Right lung (tissue), 2 donors: ENCODE measurements at regions not wholly inside any gene's neighbourhood (a gene's known extent, or its start where the extent isn't known, plus 50 kb on each side); places are given as distances from the start of the nearest gene placed in this dataset.
"Not testable (repeated sequence)": the region's sequence is repeated elsewhere in the genome, so short reads cannot be mapped to it uniquely, and the experiment has no call there.

Experiments used
- DNase-seq, 2 donors: peaks; one replicate each; pipeline ENCODE4 v3.0.0-alpha.2; 2013

GRCh38 chr2:215746226-215746886, 267.0 kb downstream of the MREG start:
- no peak for DNase-seq

- DNase-seq: no peak
Observed at GRCh38 chr2:215745331-215745730, 268.0 kb downstream of the MREG start.

DNA sequence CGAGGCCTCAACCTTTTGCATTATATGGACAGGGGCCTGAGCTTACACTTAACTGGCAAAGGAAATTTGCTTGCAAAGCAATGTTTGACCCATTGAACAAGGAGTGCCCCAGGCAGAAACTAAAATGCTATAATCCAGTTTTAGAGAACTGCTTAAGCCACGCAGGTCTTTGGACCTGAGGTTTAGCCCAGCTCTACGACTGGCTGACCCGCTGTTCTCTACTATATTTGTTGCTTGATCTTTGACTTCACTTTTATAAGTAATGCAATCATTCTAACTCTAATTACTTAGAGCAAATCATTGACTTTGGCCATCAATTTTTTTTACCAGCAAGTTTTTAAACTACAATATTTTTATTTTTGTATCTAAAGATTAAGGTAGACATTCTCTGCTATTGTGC, 268.8 kb downstream of the MREG start:
- no peak for DNase-seq

GRCh38 chr2:215743066-215743465, 270.3 kb downstream of the MREG start:
- no peak for DNase-seq

- DNase-seq: no peak
Observed at GRCh38 chr2:215742021-215742420, 271.3 kb downstream of the MREG start.

- DNase-seq: no peak
Observed at GRCh38 chr2:215740071-215740470, 273.3 kb downstream of the MREG start.

GRCh38 chr2:215738351-215738750, 275.0 kb downstream of the MREG start:
- no peak for DNase-seq

- no peak for DNase-seq
Observed at GRCh38 chr2:215737477-215737876, 275.9 kb downstream of the MREG start.

GRCh38 chr2:215736653-215737290, 276.6 kb downstream of the MREG start:
- DNase-seq: peak in 1 of 2 donors; percentile 36

- no peak for DNase-seq
Observed at GRCh38 chr2:215731108-215731658, 282.2 kb downstream of the MREG start.

DNA sequence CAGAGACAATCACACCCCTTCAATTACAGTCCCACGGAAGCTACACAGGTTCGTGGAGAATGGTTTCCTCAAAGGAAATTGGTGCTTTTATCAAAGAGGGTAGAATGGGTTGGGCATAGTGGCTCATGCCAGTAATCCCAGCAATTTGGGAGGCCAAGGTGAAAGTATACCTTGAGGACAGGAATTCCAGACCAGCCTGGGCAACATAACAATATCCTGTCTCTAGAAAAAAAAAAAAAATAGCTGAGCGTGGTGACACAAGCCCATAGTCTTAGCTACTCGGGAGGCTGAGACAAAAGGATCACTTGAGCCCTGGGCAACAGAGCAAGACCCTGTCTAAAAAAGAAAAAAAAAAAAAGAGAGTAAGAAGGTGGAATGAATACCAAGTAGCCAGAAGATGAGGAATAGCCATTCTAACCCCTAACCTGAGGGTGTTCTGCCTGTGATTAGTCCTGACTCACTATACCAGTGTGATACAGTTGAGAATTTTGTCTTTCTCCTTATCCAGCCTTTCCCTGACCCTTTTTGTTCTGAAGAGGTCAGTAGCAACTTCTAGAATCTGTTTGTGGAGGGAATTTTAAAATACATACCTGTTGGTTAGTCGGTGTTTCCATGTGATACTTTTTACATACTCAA, 283.2 kb downstream of the MREG start:
- DNase-seq: no peak

- DNase-seq: no peak
Observed at GRCh38 chr2:215728504-215729065, 284.8 kb downstream of the MREG start.

DNA sequence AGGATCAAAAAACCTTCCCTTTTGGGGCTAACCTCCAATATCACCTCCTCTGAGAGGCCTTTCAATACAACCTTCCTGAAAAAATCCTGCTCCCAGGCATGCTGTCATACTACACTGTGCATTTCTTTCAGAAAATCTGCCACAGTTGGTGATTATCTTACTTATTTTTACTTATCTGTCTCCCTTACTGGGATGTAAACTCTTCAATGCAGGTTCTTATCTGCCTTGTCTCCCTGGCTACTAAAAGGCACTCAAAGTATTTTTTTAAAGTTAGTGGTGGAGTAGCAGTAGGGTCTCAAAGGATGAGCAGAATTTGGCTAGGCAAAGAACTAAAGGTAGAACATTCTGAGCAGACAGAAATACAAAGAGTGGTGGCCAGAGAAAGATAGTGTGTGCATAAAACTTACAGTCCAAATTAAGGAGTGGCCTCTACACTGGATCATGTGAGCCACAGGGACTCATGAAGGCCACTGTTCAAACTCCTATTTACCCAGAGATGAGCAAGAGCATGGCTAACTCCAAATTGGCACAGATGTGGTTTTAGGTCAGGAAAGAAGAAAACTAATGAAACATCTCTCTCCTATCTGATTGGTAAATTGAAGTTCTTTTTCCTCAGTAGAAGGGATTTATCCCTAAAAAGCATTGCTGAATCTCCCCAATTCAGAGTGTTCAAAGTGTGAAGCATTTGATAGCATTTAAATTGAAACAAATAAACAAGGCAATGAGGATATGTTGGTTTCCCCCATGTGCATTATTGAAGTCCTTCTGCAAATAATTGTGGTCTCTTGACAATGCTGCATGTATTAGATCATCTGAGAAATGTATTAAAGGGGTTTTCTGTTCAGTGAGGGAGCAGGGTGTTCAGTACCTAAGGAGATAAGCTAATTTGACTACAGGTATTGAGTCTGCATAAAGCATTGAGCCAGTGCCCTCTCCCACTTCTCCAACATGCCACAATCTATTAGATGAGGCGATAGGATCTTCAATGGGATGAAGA, 285.5 kb downstream of the MREG start:
- DNase-seq: no peak

- no peak for DNase-seq
Observed at GRCh38 chr2:215726070-215726469, 287.3 kb downstream of the MREG start.

GRCh38 chr2:215724146-215724545, 288.3 kb upstream of the FN1 start:
- DNase-seq: no peak

DNA sequence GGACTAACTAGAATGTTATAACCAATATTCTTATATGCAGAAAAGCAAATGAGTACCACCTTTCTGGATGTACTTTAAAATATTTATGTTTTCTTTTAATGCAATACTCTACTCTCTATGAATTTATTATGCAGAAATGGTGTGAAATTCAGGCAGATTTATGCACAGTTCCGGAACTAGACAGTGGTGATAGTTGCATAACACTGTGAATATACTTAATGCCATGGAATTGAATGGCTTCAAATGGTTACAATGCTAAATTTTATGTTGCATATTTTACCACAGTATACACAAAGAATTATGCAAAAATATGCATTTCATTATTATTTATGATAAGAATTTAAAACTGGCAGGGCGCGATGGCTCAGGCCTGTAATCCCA, 287.8 kb upstream of the FN1 start:
- DNase-seq: no peak

DNA sequence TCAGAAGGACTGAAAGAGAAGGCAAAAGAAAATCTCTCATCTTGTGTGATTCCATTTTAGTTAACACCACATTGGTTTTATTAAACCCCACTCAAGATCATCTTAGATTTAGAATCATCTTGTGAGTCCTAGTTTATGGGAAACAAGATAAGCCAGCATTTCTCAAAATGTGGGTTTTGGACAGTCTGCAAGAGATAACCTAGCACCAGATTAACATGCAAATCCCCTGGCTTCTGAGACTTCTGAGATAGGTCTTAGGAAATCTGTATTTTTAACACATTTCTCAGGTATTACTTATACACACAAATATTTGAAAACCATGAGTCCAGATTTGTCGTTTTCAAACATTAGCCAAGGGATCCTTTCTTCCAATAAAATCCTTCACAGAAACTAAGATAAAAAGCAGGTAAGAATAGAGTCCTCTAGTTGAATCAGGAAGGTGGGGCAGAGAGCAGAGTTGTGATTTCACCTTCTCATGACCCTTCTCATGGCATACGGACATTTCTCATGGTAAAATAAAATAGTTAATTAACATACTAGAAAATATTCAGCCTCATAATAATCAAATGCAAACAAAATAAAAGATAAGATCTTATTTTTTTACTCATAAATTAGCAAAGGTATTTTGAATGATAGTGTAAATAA, 287.2 kb upstream of the FN1 start:
- DNase-seq: no peak

- DNase-seq: no peak
Observed at GRCh38 chr2:215722125-215722524, 286.3 kb upstream of the FN1 start.

DNA sequence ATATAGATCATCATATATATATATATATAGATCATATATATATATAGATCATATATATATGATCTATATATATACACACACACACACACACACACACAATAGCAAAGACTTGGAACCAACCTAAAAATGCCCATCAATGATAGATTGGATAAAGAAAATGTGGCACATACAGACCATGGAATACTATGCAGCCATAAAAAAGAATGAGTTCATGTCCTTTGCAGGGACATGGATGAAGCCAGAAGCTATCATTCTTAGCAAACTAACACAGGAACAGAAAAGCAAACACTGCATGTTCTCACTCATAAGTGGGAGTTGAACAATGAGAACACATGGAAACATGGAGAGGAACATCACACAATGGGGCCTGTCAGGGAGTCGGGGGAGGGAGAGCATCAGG, 285.6 kb upstream of the FN1 start:
- DNase-seq: not testable (repeated sequence)

- no peak for DNase-seq
Observed at GRCh38 chr2:215718890-215719289, 283.0 kb upstream of the FN1 start.

- DNase-seq: peak in 1 of 2 donors; percentile 57
Observed at GRCh38 chr2:215718436-215718835, 282.6 kb upstream of the FN1 start.
